Thyroid gland (tissue), 4 donors: ENCODE measurements at regions not wholly inside any gene's neighbourhood (a gene's known extent, or its start where the extent isn't known, plus 50 kb on each side); places are given as distances from the start of the nearest gene placed in this dataset.
"Not testable (repeated sequence)": the region's sequence is repeated elsewhere in the genome, so short reads cannot be mapped to it uniquely, and the experiment has no call there.

Experiments used
- DNase-seq, 2 donors: peaks; one replicate each; pipeline ENCODE4 v3.0.0-alpha.2; 2019
- H3K27ac ChIP-seq, 3 donors: fragments of 200-600 bp; sonication (generic); 1 replicate in 2 of 3; 2 replicates in 1 of 3; pipeline ENCODE4 v1.5.1; 2016 to 2019; ENCODE audit warnings: mild to moderate bottlenecking in 1 of 3, moderate library complexity in 1 of 3
- H3K27me3 ChIP-seq: fragments of 200-600 bp; sonication (generic); one replicate; pipeline ENCODE4 v1.5.1; 2019
- H3K36me3 ChIP-seq, 2 donors: fragments of 200-600 bp; sonication (generic); one replicate each; pipeline ENCODE4 v1.5.1; 2016 to 2019
- H3K4me1 ChIP-seq, 2 donors: fragments of 200-600 bp; sonication (generic); one replicate each; pipeline ENCODE4 v1.5.1; 2017 to 2019
- H3K4me3 ChIP-seq, 3 donors: fragments of 200-600 bp; sonication (generic); replicated peaks in 1 of 3; 1 replicate in 2 of 3; 2 replicates in 1 of 3; pipeline ENCODE4 v1.5.1; 2016; ENCODE audit warnings: mild to moderate bottlenecking in 1 of 3
- H3K9me3 ChIP-seq: fragments of 200-600 bp; sonication (generic); one replicate; pipeline ENCODE4 v1.5.1; 2017
- POLR2A ChIP-seq, 2 donors: fragments of 450-650 bp; IDR thresholded peaks; one replicate each; pipeline ENCODE4 v1.6.1; 2017; ENCODE audit warnings: antibody characterized with exemption in 2 of 2, mild to moderate bottlenecking in 2 of 2, moderate library complexity in 1 of 2
- WGBS, 2 donors: methylation state at CpG; one replicate each; pipeline ENCODE4 v1.1.5; 2017; 5-methylcytosine and 5-hydroxymethylcytosine counted together
- intact Hi-C: fragments of 100-400 bp; cut with DNase I; formaldehyde crosslinking; loops from one replicate; pipeline ENCODE4 v1.15.1; 2023
- TF ChIP-seq, protein P1 (sequence below), 6 experiments: fragments of 200-600 bp in 3 of 6; fragments of 450-650 bp in 3 of 6; sonication (generic) in 3 of 6; IDR thresholded peaks; one replicate each; pipeline ENCODE4 v1.5.1; 2016 to 2019; ENCODE audit warnings: antibody characterized with exemption in 6 of 6, mild to moderate bottlenecking in 2 of 6, inconsistent platforms in 1 of 6, moderate library complexity in 1 of 6

DNA sequence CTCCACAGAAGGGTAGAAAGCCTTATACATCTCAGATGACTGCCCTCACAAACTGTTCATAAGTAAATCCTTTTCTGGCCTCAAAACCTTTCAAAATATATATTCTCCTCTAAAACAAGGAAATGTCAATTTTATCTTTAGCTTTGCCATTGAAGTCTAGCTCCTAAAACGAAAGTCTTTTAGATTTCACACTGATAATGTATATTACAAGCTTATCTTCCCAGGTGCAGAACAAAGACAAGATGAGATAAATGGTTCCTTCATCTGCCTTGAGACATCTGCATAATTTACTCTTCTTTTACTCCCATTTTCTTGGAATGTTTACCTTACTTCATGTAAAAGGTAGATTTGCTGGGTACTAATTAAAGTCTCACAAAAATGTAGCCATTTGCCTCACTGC is 257.1 kb downstream of the SYT10 start:
- H3K36me3 ChIP-seq = no peaks in the 10 kb centered on the region
- no peak overlapping the region for H3K4me3 ChIP-seq
- intact Hi-C loops = no loop called here
- DNase-seq = no peak
- H3K27me3 ChIP-seq = no peaks in the 10 kb centered on the region
- H3K27ac ChIP-seq = no peak overlapping the region
- no peaks in the 10 kb centered on the region for H3K4me1 ChIP-seq
- whole genome bisulfite sequencing, 2 donors = 19 to 20% methylated on average over 1 of the region's 1 CpG
- TF ChIP-seq, protein P1, sequence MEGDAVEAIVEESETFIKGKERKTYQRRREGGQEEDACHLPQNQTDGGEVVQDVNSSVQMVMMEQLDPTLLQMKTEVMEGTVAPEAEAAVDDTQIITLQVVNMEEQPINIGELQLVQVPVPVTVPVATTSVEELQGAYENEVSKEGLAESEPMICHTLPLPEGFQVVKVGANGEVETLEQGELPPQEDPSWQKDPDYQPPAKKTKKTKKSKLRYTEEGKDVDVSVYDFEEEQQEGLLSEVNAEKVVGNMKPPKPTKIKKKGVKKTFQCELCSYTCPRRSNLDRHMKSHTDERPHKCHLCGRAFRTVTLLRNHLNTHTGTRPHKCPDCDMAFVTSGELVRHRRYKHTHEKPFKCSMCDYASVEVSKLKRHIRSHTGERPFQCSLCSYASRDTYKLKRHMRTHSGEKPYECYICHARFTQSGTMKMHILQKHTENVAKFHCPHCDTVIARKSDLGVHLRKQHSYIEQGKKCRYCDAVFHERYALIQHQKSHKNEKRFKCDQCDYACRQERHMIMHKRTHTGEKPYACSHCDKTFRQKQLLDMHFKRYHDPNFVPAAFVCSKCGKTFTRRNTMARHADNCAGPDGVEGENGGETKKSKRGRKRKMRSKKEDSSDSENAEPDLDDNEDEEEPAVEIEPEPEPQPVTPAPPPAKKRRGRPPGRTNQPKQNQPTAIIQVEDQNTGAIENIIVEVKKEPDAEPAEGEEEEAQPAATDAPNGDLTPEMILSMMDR (IDR thresholded peaks at IDR 0.05) = no peak
- no peak for TF ChIP-seq POLR2A (IDR thresholded peaks at IDR 0.05)
- no peaks in the 10 kb centered on the region for H3K9me3 ChIP-seq

DNA sequence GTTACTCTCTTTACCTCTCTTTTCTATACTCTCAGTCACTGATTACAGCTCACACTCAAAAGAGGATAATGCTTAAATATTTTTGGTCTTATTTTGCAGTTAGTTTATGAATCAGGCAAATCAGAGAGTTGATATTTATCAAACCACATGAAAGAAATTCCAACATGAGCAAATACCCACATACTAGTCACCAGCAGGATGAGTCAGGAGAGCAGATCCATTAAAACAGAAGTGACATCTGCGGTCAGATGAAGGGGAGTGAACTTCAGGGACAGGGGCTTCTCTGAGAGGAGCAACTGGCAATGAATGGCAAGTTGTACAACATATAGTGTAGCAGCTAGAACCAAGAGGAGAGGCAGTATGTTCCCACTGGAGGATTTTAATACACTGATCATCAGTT is 258.7 kb downstream of the SYT10 start:
- H3K4me1 ChIP-seq = no peaks in the 10 kb centered on the region
- H3K27ac ChIP-seq = no peak overlapping the region
- intact Hi-C loops = no loop called here
- H3K27me3 ChIP-seq = no peaks in the 10 kb centered on the region
- H3K9me3 ChIP-seq = no peaks in the 10 kb centered on the region
- H3K36me3 ChIP-seq = no peaks in the 10 kb centered on the region
- 70 to 81% methylated on average over 1 of the region's 1 CpG for WGBS, 2 donors
- TF ChIP-seq, protein P1 (IDR thresholded peaks at IDR 0.05) = no peak
- TF ChIP-seq POLR2A (IDR thresholded peaks at IDR 0.05) = no peak
- H3K4me3 ChIP-seq = no peak overlapping the region
- DNase-seq = no peak

DNA sequence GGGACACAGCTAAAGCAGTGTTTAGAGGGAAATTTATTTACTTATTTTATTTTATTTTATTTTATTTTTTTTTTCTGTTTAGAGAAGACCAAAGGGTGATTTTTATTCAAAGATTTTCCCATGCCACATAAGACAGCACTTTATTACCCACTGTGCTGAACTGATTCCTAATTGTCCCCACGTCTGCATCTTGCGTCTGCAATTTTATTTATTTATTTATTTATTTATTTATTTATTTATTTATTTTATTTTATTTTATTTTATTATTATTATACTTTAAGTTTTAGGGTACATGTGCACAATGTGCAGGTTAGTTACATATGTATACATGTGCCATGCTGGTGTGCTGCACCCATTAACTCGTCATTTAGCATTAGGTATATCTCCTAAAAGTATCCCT is 269.7 kb upstream of the PKP2 start:
- DNase-seq, H3K27me3 ChIP-seq, H3K27ac ChIP-seq, H3K4me3 ChIP-seq, intact Hi-C loops, H3K36me3 ChIP-seq, H3K9me3 ChIP-seq, H3K4me1 ChIP-seq: not testable (repeated sequence)
- 80 to 83% methylated on average over 3 of the region's 3 CpGs for WGBS, 2 donors

DNA sequence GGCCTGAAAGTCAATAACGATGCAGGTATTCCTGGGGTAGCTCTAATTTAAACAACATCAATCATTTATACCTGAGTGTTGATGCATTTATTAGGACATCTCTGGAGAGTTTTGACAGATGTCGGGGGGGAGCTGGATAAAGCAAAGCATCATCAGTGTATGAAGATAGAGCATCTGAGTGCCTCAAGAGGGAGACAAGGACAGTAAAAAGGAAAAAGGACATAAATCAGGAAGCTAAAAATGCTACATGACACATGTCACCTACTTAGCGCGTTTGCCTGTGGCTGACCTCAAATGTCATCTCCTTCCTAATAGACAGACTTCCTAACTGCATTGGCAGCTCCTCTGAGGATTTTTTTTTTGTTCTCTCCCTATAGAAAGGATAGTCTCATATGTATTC is 259.5 kb upstream of the PKP2 start:
- no peaks in the 10 kb centered on the region for H3K27me3 ChIP-seq
- no peak for TF ChIP-seq POLR2A (IDR thresholded peaks at IDR 0.05)
- TF ChIP-seq, protein P1 (IDR thresholded peaks at IDR 0.05) = no peak
- H3K4me1 ChIP-seq = no peaks in the 10 kb centered on the region
- DNase-seq = no peak
- no peak overlapping the region for H3K27ac ChIP-seq
- H3K9me3 ChIP-seq = no peaks in the 10 kb centered on the region
- WGBS, 2 donors = 63 to 77% methylated on average over 4 of the region's 4 CpGs
- no peak overlapping the region for H3K4me3 ChIP-seq
- H3K36me3 ChIP-seq = no peaks in the 10 kb centered on the region
- intact Hi-C loops = no loop called here

DNA sequence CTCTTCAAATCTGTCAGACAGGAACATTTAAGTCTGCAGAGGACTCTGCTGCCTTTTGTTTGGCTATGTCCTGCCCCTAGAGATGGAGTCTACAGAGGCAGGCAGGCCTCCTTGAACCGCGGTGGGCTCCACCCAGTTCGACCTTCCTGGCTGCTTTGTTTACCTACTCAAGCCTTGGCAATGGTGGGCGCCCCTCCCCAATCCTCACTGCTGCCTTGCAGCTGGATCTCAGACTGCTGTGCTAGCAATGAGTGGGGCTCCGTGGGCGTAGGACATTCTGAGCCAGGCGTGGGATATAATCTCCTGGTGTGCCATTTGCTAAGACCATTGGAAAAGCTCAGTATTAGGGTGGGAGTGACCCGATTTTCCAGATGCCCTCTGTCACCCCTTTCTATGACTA is 250.7 kb upstream of the PKP2 start:
- H3K27ac ChIP-seq, H3K4me3 ChIP-seq, DNase-seq, H3K4me1 ChIP-seq, H3K27me3 ChIP-seq, H3K36me3 ChIP-seq, intact Hi-C loops, H3K9me3 ChIP-seq: not testable (repeated sequence)
- 94 to 95% methylated on average over 4 to 8 of the region's 8 CpGs for WGBS, 2 donors

DNA sequence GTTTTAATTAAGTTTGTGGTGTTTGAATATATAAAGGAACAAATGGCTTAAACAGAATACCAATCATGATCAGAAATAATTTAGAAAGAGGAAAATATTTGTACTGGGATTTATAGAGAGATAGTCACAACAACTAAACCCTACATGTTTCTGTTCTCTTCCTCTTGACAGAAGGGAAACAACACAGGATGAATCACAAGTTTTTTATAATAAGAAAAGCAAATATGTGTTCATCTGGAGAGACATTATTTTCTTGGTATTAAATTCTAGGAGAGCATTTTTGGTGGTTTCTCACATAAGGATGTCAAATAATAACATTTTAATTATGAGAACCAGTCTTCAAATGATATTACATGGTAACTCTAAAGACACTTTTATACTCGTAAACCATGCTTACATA is 232.9 kb upstream of the PKP2 start:
- intact Hi-C loops = no loop called here

More for the DNA sequence above, 232.9 kb upstream of the PKP2 start:
- 71 to 89% methylated on average over 1 of the region's 1 CpG for WGBS, 2 donors
- no peak for DNase-seq
- H3K36me3 ChIP-seq = no peaks in the 10 kb centered on the region
- no peak overlapping the region for H3K4me3 ChIP-seq
- no peaks in the 10 kb centered on the region for H3K9me3 ChIP-seq
- no peaks in the 10 kb centered on the region for H3K4me1 ChIP-seq
- H3K27ac ChIP-seq = no peak overlapping the region
- no peak for TF ChIP-seq POLR2A (IDR thresholded peaks at IDR 0.05)
- TF ChIP-seq, protein P1 (IDR thresholded peaks at IDR 0.05) = no peak
- H3K27me3 ChIP-seq = no peaks in the 10 kb centered on the region
